Nephron progenitor cell (in vitro differentiated cells): ENCODE measurements at regions not wholly inside any gene's neighbourhood (a gene's known extent, or its start where the extent isn't known, plus 50 kb on each side); places are given as distances from the start of the nearest gene placed in this dataset.
"Not testable (repeated sequence)": the region's sequence is repeated elsewhere in the genome, so short reads cannot be mapped to it uniquely, and the experiment has no call there.

Source experiments
- DNase-seq: peaks from one replicate; pipeline ENCODE4 v3.0.0; 2021
- H3K27ac Mint-ChIP-seq: 2 replicates; pipeline ENCODE4 v1.8.0; 2021; ENCODE audit warnings: mild to moderate bottlenecking, moderate library complexity, mixed read lengths
- H3K27me3 Mint-ChIP-seq: 2 replicates; pipeline ENCODE4 v1.8.0; 2021; ENCODE audit warnings: mild to moderate bottlenecking, low read depth, mixed read lengths; ENCODE audit not compliant: poor library complexity
- H3K36me3 Mint-ChIP-seq: 2 replicates; pipeline ENCODE4 v1.8.0; 2021; ENCODE audit warnings: low read depth, mixed read lengths
- H3K4me1 Mint-ChIP-seq: 2 replicates; pipeline ENCODE4 v1.8.0; 2021; ENCODE audit warnings: mixed read lengths
- H3K4me3 Mint-ChIP-seq: 2 replicates; pipeline ENCODE4 v1.8.0; 2021; ENCODE audit warnings: mild to moderate bottlenecking, moderate library complexity, mixed read lengths
- H3K9me3 Mint-ChIP-seq: 2 replicates; pipeline ENCODE4 v1.8.0; 2021; ENCODE audit warnings: mild to moderate bottlenecking, moderate library complexity, mixed read lengths
- TF ChIP-seq, protein P1 (sequence below): fragments of 200-600 bp; sonication (generic); IDR thresholded peaks from 2 replicates; pipeline ENCODE4 v1.5.0; 2021; ENCODE audit warnings: antibody characterized with exemption

DNA sequence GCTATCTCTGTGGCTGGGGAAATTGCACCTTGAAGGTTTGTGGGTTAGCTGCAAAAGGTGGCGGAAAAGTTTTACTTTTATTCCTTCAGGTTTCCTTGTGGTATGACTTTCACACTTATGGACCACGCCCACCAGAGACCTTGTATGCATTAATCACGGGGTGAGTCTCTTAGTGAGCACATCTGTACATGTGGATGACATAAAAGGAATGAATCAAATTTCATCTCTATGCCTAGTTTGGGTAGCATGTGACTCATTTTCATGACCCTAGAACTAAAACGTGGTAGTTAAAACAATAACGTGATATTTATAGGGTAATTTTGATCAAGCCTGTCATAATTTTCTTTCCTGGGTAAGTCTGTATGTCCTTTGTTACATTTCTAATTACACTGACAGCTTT is 141.7 kb downstream of the PDCD6IP start:
- no peak overlapping the region for H3K27ac Mint-ChIP-seq
- H3K4me3 Mint-ChIP-seq: no peak overlapping the region
- H3K36me3 Mint-ChIP-seq: peaks cover 2% of the 10 kb centered on the region
- peaks cover 3% of the 10 kb centered on the region for H3K9me3 Mint-ChIP-seq
- H3K4me1 Mint-ChIP-seq: peaks cover 31% of the 10 kb centered on the region
- H3K27me3 Mint-ChIP-seq: no peaks in the 10 kb centered on the region
- no peak for DNase-seq
- TF ChIP-seq, protein P1, sequence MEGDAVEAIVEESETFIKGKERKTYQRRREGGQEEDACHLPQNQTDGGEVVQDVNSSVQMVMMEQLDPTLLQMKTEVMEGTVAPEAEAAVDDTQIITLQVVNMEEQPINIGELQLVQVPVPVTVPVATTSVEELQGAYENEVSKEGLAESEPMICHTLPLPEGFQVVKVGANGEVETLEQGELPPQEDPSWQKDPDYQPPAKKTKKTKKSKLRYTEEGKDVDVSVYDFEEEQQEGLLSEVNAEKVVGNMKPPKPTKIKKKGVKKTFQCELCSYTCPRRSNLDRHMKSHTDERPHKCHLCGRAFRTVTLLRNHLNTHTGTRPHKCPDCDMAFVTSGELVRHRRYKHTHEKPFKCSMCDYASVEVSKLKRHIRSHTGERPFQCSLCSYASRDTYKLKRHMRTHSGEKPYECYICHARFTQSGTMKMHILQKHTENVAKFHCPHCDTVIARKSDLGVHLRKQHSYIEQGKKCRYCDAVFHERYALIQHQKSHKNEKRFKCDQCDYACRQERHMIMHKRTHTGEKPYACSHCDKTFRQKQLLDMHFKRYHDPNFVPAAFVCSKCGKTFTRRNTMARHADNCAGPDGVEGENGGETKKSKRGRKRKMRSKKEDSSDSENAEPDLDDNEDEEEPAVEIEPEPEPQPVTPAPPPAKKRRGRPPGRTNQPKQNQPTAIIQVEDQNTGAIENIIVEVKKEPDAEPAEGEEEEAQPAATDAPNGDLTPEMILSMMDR: no peak

DNA sequence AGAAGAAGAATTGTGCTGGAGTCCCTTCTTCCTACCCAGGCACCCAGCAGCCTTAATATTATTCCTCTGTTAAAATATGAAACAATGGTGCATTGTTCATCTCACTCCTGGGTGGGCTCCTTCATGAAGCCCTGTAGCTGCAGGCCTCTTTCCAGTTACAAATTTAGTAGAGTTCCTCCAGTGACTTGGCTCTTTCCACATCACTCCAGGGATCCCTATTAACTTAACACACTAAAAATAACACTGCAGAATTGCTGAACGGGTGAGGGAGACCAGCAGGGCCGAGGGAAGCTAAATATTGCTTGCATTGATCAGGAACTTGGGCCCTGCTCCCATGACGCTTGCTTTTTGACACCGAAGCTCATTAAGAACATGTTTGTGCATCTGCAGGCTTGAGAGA is 142.3 kb downstream of the PDCD6IP start:
- TF ChIP-seq, protein P1: no peak
- H3K4me1 Mint-ChIP-seq: peaks cover 26% of the 10 kb centered on the region
- H3K4me3 Mint-ChIP-seq: no peak overlapping the region
- H3K27me3 Mint-ChIP-seq: no peaks in the 10 kb centered on the region
- H3K36me3 Mint-ChIP-seq: no peaks in the 10 kb centered on the region
- H3K9me3 Mint-ChIP-seq: no peaks in the 10 kb centered on the region
- H3K27ac Mint-ChIP-seq: peak overlapping the region; percentile 47
- no peak for DNase-seq

- Mint-ChIP-seq H3K9me3 (no peaks in the 10 kb centered on the region), H3K36me3 (no peaks in the 10 kb centered on the region), H3K27me3 (no peaks in the 10 kb centered on the region), H3K4me1 (peaks cover 21% of the 10 kb centered on the region), H3K27ac (no peak overlapping the region), H3K4me3 (no peak overlapping the region)
- TF ChIP-seq, protein P1: no peak
- no peak for DNase-seq
These were observed 143.4 kb downstream of the PDCD6IP start for GRCh38 chr3:33941804-33942203.

DNA sequence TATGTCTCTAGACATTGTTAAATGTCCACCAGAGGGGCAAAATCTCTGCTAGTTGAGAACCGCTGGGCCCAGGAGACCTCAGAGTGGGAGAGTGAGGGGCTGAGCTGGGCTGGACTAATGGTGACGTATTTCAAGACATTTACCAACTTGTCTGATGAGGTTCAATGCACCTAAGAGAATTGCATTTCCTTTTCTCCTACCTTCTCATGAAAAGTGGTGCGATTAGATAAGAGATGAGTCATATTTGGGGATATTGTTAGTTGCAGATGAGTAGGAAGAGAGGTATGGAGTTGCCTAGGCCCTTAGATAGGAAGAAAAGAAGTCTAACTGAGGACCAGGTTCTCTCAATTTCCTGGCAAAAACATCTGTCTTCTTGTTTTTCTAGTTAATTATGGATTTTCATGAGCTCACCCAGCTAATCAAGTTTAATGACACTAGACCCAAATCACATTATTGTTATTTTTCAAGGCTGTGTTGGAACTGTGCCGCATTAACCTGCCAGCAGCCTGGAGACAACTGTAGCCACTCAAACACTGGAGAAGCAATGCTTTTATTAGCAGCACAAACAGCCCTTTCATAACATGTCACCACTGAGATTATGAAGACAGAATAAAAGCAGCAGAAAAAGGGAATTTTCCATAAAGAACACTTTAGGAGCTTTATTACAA is 144.2 kb downstream of the PDCD6IP start:
- Mint-ChIP-seq H3K4me1 (peaks cover 15% of the 10 kb centered on the region), H3K4me3 (no peak overlapping the region), H3K9me3 (no peaks in the 10 kb centered on the region), H3K27ac (no peak overlapping the region), H3K36me3 (no peaks in the 10 kb centered on the region), H3K27me3 (no peaks in the 10 kb centered on the region)
- DNase-seq: no peak
- TF ChIP-seq, protein P1: no peak

DNA sequence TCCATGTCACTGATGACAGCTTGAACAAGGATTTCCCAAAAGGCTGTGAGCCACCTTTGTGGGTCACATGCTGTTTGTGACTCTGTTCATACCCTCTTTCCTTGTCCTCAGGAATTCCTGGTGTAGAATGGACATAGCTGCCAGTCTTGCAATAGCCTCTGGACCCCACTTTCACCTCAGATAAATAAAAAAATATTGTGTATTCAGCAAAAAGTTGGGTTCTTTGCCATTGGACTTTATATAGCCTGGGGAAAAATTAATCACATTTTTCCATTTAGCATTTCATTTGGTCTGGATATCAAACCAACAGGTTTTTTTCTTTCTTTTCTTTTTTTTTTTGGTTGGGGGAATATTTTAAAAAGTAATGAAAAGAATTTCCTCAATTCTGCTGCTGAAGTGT is 144.8 kb downstream of the PDCD6IP start:
- Mint-ChIP-seq H3K4me1 (peaks cover 20% of the 10 kb centered on the region), H3K27ac (no peak overlapping the region), H3K9me3 (no peaks in the 10 kb centered on the region), H3K36me3 (no peaks in the 10 kb centered on the region), H3K27me3 (no peaks in the 10 kb centered on the region), H3K4me3 (no peak overlapping the region)
- TF ChIP-seq, protein P1: no peak
- DNase-seq: no peak

DNA sequence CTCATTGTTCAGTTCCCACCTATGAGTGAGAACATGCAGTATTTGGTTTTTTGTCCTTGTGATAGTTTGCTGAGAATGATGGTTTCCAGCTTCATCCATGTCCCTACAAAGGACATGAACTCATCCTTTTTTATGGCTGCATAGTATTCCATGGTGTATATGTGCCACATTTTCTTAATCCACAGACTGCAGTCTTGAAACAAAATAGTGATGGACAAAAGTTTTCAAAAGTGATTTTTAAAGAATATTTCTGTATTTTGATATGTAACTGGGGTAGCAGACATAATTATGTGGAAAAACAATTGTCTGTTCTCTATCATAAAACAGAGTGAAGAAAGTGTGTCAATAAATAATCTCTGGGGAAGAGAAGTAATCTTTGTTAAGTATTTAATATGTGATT is 148.2 kb downstream of the PDCD6IP start:
- not testable (repeated sequence) for DNase-seq, H3K36me3 Mint-ChIP-seq, H3K27me3 Mint-ChIP-seq, H3K27ac Mint-ChIP-seq, H3K9me3 Mint-ChIP-seq, H3K4me3 Mint-ChIP-seq
- peaks cover 42% of the 10 kb centered on the region for H3K4me1 Mint-ChIP-seq
